HG03457 (cell line): ENCODE measurements at regions not wholly inside any gene's neighbourhood (a gene's known extent, or its start where the extent isn't known, plus 50 kb on each side); places are given as distances from the start of the nearest gene placed in this dataset.
"Not testable (repeated sequence)": the region's sequence is repeated elsewhere in the genome, so short reads cannot be mapped to it uniquely, and the experiment has no call there.

Source experiments
- ATAC-seq: cut with Tn5 transposase; IDR thresholded peaks from one replicate; pipeline ENCODE4 v1.9.1; 2021; ENCODE audit warnings: moderate number of reproducible peaks; ENCODE audit not compliant: unreplicated experiment

DNA sequence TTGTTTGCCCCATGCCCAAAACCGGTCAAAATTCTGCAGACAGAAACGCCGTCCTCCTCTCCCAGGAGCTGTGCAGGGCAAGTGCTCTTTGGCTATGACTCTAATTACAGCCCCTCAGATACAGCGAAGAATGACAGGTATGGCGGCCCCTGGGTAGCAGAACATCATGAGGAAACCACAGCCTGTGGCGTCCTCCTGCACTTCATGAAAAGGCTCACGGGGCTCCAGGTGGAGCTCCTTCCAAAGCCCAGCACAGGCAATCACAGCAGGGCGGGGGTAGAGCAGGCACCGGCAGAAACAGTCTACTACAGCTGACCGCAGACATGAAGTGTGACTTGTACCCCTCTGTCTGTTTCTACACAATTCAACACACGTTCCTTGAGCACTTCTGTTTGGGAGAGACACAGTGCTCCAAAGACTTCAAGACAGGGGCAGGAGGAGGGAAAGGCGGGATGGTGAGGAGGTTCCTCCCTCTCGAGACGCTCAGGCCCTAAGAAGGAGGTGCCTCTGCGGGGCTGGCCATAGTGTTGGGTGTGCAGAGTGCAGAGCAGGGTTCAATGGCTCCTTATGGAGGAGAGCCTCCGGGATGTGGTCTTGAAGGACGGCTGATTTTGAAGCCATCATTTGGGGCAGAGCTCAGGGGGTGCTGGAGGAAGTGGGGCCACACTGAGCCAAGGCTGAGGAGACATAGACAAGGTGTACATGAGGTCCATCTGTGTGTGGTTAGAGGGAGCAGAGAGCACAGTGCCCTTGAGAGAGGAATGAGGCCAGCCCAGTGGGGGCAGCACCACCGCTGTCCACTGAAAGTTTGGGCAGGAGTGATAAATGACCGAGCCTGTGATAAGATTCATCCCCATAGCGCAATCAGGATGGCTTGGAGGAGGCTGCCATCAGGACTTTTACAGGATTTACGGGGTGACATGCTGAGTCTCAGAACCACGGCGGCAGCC is 468.3 kb downstream of the EIPR1 start:
- no peak for ATAC-seq

DNA sequence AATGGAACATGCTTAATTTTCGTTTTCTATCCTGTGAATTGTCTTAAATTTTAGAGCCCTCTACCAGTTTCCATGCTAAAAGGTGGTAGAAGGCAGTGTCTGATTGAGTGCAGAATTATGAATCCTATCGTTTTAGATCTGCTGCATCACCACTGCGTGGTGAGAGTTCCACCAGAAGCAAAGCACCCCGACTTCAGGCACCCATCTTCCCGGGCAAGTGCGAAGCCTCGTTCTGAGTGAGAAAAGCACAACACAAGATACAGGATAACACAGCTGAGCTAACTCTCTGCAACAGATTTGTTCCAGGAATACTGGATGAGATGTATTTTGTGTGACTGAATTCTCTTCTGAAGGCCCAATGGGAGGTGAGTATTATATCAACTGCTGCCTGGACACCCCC is 471.5 kb downstream of the EIPR1 start:
- no peak for ATAC-seq

DNA sequence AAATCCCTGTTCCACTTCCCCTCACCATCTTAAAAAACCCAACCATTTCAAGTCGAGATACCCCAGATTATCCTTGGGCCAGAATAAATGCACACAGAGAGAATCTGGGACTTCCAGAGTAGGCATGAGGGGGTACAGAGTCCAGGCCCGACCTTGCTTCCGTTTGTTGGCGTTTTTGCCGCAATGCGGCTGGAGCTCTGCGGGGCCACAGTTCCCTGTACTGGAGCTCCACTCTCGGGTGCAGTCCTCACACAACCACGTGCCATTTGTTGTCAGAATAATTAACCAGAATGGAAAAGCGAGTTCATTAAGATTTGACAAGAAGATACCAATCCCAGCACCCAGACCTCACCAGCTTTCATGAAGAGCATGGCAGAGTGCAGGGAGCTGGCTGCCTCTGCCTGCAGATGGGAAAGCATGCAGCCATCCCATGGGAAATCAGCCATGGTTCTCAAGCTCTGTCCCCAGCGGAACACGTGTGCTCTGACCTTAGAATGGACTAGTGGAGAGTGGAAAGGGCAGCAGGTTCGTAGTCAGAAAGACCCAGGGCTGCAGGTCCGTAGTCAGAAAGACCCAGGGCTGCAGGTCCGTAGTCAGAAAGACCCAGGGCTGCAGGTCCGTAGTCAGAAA is 472.8 kb downstream of the EIPR1 start:
- no peak for ATAC-seq

DNA sequence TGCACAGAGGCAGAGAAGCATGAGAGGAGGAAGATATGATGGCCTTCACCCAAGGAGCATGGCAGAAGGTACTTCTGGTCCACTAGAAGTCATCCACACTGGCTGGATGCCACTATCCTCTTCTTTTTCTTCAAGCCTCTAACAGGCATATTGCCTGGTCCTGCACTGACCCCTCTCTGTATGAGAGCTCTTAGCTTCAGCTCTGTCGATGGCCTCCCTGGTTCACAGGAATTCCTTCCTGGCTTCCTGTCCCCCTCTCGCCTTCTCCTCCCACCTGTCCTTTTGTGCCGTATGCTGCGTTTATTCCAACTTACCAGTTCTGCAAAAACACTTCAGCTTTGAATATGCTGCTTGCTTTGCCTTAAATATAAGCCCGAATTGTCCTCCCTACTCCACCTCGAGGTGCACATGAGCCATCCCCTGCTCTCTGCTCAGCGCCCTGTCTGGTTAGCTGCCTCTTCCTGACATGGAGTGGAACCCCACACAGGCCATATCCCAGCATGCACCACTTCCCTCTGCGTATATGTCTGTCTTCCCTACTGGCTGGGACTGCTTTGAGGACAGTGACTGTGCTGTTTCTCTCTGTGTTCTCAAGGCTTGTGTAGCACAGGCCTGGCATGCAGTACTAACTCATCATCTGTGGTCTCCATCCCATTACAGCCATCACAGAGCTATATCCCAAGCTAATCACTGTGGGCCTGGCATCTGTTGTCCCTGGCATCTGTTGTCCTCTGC is 474.9 kb downstream of the EIPR1 start:
- no peak for ATAC-seq

DNA sequence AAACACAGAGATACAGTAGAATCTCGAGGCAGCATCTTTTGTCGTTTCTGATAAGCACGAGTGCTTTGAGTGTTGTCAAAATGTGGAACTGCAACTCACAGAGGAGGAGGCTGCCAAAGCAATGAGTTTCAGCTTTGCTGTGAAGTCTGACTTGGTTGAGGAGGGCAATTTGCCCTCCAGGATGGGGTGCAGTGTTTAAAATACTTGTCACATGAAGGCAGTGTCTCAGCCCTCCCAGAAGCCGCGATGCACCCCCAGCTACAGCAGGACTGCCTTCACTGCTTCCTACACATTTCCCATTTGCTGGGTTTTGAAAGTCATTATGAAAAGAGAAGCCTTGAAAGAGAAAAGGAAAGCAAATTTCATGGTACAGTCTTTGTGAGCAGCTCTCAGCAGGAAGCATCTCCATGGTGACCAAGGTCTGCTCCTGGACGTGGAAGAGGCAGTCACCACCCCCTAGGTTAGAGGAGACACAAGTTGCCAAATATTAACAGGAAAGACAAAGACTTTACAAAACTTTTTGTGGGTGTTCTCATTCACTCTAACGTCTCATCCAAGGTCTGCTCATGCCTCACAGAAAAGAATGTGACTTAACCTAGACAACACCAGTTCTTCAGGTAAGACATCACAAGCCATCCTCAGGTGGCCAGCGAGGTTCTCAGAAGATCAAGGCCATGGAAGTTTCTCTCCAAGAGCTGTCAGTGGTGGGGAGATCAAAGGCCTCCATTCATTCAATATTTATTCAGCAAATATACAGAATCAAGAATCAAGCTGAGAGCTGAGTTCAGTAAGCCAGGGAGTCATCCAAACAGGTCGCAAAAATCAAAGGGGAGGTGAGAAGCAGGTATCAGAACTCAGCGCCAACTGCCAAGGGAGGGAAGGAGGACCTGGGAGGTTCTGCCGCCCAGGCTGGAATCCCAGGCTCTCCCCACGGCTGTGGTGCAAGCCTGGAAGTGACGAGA is 476.0 kb downstream of the EIPR1 start:
- ATAC-seq = peak; percentile 84

DNA sequence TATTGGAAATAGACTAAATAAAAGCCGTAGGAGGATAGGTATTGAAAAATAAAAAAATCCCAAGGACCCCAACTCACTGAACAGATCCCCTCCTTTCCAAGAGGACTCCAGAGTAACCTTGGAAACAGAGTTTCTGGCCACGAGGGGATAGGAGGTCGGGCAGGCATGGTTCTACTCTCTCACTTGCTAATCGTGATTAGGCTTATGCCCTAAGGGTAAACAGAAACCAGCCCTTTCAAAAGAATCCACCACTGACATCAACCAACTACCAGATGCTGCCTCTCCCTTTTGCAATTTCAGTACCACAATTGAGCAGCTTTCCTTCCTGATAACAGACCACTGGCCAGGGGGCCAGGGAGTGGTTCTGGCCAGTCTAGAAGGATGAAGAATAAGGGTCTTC is 477.8 kb downstream of the EIPR1 start:
- ATAC-seq = no peak

DNA sequence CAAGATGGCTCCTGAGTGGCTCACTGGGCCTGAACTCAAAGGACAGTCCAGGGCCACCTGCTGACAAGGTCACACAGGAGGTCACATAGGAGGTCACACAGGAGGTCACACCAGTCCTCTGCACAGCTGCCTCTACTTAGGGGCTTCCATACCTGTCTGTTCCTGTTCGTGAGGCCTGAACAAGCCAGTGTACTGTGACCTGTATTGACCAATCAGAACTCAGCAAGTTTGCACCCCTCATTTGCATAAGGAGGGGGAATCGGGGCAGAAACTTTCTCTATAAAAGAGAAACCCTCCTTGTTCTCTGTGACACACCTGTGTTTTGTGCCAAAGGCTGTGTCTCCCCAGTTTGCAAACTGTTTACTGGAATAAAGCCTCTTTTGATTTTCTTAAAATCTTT is 478.9 kb downstream of the EIPR1 start:
- no peak for ATAC-seq

DNA sequence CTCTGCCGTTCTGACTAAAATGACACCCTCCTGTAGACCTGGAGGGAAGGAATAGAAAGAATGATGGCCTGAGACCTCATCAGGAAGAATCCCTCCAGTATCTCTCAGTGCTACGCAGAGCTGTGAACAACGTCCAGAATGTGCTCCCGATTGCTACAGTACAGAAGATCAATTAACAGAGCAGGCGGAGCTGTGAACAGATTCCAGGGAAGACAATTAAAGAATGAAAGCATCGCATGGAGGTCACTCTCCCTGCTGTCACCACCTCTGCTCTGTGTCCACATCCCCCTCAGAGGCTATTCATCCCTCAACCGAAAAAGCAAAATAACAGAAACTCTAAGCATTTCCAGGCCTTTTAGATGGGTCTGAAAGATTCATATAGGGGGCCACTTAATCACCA is 481.0 kb downstream of the EIPR1 start:
- no peak for ATAC-seq

DNA sequence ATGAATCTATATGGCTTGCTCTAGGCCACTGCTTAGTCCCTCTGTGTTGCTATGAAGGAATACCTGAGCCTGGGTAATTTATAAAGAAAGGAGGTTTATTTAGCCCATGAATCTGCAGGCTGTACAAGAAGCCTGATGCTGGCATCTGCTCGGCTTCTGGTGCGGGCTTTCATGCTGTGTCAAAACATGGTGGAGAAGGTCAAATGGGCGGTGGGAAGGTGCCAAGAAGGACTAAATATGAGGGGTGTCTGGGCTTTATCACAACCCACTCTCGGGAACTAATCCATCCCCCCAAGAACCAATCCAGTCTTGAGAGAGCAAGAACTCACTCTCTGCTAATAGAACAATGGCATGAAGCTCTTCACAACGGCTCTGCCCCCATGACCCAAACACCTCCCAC is 481.6 kb downstream of the EIPR1 start:
- ATAC-seq = no peak

DNA sequence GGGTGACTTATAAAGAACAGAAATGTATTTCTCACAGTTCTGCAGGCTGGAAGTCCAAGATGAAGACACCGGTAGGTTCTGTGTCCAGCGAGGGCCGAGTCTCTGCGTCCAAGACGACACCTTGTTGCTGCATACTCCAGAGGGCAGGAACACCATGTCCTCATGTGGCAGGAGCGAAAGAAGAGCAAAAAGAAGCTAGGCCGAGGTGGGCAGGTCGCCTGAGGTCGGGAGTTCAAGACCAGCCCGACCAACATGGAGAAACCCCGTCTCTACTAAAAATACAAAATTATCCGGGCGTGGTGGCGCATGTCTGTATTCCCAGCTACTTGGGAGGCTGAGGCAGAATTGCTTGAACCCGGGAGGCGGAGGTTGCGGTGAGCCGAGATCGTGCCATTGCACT is 483.6 kb downstream of the EIPR1 start:
- ATAC-seq = not testable (repeated sequence)

DNA sequence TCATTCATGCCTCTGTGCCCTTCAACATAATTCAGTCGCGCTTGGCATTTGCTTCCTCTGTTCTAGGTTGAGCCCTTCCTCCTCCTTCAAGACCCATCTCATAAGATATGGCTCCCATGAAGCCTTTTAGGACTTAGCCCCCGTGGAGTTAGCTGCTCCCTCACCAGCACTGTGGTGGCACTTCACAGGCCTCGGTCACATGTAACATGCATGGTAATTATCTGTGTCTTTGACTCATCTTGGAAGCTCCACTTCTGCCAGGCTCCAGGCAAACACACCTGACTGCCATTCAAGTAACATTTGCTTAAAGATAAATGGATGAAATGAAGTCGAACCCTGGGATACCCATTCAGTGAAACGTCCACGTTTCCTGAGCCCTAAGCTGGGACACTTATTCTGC is 484.7 kb downstream of the EIPR1 start:
- no peak for ATAC-seq

DNA sequence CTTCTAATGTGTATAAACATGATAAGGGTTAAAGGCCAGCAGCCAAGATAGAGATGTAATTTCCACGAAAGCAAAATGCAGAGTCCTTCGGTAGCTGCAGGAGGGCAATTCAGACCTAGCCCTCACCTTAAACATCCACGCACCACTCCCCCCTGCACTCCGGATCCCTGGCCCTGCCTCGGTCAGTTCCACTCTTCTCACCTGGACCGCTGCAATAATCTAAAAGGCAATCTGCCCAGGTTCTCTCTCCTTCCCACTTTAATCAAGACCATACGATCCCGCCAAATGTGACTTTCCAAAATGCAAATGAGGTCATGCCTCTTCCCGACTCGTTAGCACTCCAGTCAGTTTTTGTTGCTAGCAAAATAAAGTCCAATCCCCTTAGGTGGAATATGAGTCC is 485.2 kb downstream of the EIPR1 start:
- no peak for ATAC-seq

DNA sequence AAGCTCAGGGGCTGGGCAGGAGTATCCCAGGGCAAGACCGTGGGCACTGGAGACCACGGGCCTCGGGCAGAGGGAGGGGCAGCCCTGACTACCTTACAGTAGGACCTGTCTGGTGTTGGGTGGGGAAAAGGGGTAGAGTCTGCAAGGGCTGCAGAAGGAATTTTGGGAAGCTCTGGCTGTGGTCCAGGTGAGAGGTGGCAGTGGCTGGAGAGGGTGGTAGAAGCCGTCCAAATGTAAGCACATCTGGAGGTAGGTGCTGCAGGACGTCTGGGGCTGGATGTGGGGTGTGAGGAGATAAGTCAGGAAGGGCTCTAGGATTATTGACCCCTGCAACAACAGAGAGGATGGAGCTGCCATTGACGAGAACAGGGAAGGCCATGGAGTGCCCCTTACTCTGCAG is 486.7 kb downstream of the EIPR1 start:
- no peak for ATAC-seq

DNA sequence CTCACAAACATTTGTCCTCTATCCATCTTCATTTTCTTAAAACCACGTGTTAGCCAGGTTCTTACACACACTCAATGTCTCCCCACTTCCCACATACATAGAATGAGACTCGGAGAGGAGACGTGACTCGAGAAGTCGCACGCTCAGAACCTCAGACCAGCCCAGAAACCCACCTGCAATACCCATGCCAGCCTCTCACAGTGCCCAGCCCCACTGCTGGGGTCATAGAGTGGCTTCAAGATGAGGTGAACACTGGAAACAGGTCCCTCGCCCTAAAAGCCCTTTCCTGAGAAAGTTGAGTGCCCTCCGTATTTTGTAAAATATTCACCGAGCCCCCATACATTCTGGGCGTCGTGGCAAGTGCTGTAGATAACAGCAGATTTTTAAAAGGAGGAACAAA is 487.4 kb downstream of the EIPR1 start:
- no peak for ATAC-seq

DNA sequence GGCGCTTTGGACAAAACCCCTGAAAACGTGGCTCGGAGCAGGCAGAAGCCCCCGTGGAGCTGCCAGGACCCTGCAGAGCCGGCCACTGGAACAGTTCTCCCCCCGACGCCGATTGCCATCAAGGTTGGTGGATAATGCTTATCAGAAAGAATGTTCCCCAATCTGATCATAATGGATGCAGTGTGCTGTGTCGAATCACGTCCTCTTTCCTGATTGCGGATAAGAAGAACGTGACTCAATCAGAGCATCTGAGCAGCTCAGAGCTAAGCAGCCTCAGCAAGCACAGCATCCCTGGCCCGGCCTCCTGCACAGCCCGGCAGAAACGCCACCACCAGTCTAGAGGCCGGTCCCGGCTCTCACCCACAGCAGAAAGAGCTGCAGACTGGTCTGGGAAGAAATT is 488.0 kb downstream of the EIPR1 start:
- no peak for ATAC-seq

DNA sequence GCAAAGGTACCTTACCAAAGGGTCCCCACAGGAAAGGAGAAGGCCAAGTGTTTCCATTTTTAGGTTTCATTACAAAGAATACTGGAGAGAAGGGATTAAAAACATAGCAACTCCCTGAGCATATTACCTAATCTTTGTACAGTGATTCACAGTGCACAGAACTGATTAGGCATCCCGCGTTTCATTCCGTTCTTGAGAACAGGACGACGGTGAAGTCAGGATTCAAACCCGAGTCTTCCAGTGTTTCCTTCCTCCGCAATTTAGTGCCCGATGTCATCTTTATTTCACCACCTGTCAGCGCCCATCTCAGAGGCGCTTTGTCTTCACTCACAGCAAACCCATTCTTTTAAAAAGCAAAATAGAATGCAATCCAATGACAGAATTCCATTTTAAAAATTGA is 488.5 kb downstream of the EIPR1 start:
- no peak for ATAC-seq

DNA sequence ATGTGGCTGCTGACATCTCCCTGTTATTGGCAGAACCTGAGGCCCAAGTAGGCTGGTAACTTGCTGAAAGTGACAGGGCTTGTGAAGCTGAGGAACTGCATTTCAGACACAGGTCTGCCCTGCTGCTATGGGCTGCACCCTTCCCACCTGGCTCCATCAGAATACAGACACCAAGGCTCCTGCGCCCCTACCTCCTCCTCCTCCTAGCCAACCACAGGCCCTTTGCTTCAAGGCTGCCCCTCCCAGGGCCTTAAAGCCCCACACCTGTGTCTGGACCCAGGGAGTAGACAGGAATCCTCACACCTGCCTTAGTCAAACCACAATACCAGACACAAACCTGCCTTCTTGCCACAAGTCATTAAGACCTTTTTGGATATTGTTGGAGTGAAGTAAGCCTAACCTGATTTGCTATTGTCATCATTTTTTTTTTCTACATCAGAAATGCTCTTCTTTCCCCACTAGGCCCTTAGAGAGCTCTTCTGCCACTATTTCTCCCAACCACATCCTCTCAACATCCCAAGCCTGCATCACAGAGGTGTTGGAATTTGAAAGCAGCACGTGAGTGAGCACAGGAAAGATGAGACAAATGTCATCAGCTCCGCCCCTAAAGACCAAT is 489.7 kb downstream of the EIPR1 start:
- no peak for ATAC-seq

DNA sequence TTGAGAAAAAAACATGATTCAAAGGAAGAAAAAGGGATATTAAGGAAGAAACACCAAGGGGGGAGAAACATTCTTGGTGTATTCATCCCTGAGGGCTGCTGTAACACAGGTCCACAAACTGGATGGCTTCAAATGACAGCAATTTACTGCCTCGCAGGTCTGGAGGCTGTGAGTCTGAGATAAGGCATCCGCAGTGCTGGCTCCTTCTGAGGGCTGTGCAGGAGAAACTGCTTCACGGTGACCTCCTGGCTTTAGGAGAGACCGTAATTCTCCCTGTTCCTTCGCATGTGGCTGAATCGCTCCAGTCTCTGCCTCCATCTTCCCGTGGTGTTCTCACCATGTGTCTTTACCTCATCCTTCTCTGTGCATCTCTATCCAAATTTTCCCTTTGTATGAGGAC is 490.7 kb downstream of the EIPR1 start:
- ATAC-seq = no peak

DNA sequence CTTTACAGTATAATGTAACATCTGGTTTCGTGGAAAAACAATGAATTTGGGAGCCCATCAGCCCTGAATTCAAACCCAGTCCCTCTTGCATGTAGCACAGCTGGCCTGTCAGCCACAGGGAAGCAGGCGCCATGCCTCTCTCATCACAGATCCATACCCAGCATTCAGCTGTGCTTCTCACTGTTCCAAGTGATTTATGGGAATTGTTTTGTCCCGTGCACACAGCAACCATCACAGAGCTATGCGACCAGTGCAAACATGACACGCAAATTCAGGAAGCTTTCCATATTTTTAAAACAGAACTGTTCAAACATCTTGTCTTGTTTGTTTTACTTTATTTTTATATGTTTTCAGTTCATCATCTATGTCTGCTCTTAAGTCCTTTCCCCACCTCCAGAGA is 496.1 kb downstream of the EIPR1 start:
- ATAC-seq = no peak

DNA sequence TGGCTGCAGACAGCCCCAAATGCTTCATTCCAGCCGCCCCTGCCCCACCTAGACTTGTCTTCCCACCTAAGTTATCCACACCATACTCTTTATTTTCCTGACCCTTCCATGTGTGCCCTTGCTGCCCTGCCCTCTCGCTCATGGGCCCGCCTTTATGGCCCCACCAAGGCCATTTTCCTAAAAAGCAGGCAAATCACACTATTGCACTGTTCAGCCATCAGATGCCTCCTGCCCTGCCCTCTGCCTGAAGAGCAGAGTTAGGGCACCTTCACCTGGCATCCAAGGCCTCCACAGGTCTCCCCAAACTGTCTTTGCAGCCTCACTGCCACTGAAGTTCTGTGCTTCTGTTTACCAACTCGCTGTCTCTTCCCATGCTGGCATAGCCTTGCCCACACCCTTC is 496.7 kb downstream of the EIPR1 start:
- no peak for ATAC-seq
